ENCODE measurements at regions not wholly inside any gene's neighbourhood (a gene's known extent, or its start where the extent isn't known, plus 50 kb on each side); places are given as distances from the start of the nearest gene placed in this dataset.
"Not testable (repeated sequence)": the region's sequence is repeated elsewhere in the genome, so short reads cannot be mapped to it uniquely, and the experiment has no call there.

DNA sequence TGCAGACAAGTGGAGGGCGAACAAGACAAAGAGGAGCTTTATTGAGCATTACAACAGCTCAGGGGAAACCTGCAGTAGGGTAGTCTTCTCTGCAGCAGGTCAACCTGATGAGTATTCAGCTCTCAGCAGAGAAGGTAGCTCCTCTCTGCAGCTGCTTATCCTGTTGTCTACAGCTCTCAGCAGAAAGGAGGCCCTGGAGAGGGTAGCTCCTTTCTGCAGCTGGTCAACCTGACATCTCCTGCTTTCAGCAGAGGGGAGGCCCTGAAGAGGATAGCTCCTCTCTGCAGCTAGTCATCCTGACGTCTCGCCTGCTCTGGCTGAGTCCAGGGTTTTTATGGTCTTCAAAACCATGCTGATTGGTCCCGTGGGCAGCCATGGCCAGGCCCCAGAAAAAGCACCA is 113.6 kb downstream of the CD24 start:
- no peaks in the 10 kb centered on the region for H3K36me3 ChIP-seq (replicated peaks; ENCODE audit: insufficient read depth, low read depth)
- no peak overlapping the region for H3K4me3 ChIP-seq
- H4K20me1 ChIP-seq (ENCODE audit: insufficient read depth, poor library complexity, severe bottlenecking), result no peaks in the 10 kb centered on the region
- no peak for DNase-seq (ENCODE audit: low spot score)
- H3K27me3 ChIP-seq, result no peaks in the 10 kb centered on the region
- H3K9me3 ChIP-seq (ENCODE audit: low read depth), result no peaks in the 10 kb centered on the region
- H3K9me2 ChIP-seq (replicated peaks; ENCODE audit: insufficient read depth), result no peaks in the 10 kb centered on the region
- peaks cover 10% of the 10 kb centered on the region for H3K4me1 ChIP-seq (ENCODE audit: insufficient read depth)
- no peak overlapping the region for H3K27ac ChIP-seq
- H3K4me2 ChIP-seq, result no peak overlapping the region
- no peak overlapping the region for H2AFZ ChIP-seq
- TF ChIP-seq EZH2phosphoT487 (IDR thresholded peaks at IDR 0.05; ENCODE audit: low read depth, severe bottlenecking, unreplicated experiment) (no peak), EZH2 (IDR thresholded peaks at IDR 0.05; ENCODE audit: borderline replicate concordance) (no peak), CTCF (IDR thresholded peaks at IDR 0.05; ENCODE audit: poor library complexity) (no peak)
- no peaks in the 10 kb centered on the region for H3K79me2 ChIP-seq
- WGBS (ENCODE audit: low lambda C conversion rate, missing lambda C conversion rate), result 96% methylated on average over 4 of the region's 4 CpGs

- H4K20me1 ChIP-seq (ENCODE audit: insufficient read depth, poor library complexity, severe bottlenecking), result no peaks in the 10 kb centered on the region
- no peaks in the 10 kb centered on the region for H3K9me3 ChIP-seq (ENCODE audit: low read depth)
- no peaks in the 10 kb centered on the region for H3K9me2 ChIP-seq (replicated peaks; ENCODE audit: insufficient read depth)
- H3K27ac ChIP-seq, result peak overlapping the region; percentile 73
- H3K4me2 ChIP-seq, result peak overlapping the region; percentile 2
- no peaks in the 10 kb centered on the region for H3K36me3 ChIP-seq (replicated peaks; ENCODE audit: insufficient read depth, low read depth)
- TF ChIP-seq EZH2phosphoT487 (IDR thresholded peaks at IDR 0.05; ENCODE audit: low read depth, severe bottlenecking, unreplicated experiment) (no peak), EZH2 (IDR thresholded peaks at IDR 0.05; ENCODE audit: borderline replicate concordance) (no peak)
- peak; percentile 38 for DNase-seq (ENCODE audit: low spot score)
- peaks cover 10% of the 10 kb centered on the region for H3K4me1 ChIP-seq (ENCODE audit: insufficient read depth)
- H3K4me3 ChIP-seq, result no peak overlapping the region
- H3K79me2 ChIP-seq, result no peaks in the 10 kb centered on the region
- no peak overlapping the region for H2AFZ ChIP-seq
- no peaks in the 10 kb centered on the region for H3K27me3 ChIP-seq
- 50% methylated on average over 3 of the region's 3 CpGs for WGBS (ENCODE audit: low lambda C conversion rate, missing lambda C conversion rate)
Measured at GRCh38 chr6:106858653-106859092, 115.9 kb downstream of the CD24 start.

DNA sequence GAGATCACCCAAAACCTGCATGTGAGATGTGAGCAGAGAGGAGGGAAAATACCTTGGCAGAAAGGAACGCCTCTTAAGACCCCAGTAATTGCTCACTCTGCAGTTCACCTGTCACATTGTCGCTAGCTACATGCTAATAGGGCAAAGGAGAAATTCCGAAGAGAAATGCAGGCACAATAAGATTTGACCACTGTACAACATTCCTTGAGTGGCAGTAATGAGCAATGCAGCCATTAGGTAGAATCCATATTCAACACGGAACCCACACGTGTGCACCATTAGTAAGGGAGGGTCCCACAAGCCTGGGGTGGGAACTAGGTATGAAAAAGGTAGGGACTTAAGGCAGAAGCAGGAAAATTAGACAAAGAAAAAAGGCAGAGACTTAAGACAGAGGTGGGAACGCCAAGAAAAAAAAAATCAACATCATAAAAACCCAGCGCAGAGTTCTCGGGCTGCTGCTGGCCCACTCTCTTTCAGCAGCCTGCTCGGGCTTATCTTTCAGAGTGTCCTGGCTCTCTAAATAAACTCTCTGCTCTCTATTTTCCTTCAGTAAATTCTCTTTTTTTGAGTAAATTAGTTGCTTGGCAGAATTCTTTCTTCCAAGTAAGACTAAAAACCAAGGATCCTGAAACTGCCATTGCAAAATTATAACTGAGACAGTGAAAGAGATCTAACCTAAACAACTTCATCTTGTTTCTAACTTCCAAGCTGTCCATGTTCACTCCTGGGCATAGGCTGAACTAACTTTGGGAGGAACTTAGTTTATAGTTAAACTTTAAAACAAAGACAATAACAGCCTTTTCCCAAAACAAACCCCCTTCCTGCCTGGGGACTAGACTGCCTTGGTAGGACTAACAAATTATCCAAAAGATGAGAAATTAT is 116.5 kb downstream of the CD24 start:
- DNase-seq (ENCODE audit: low spot score), result no peak
- Histone ChIP-seq H4K20me1 (ENCODE audit: insufficient read depth, poor library complexity, severe bottlenecking) (no peaks in the 10 kb centered on the region), H3K9me2 (replicated peaks; ENCODE audit: insufficient read depth) (no peaks in the 10 kb centered on the region), H3K4me2 (peak overlapping the region; percentile 2), H3K27me3 (no peaks in the 10 kb centered on the region), H3K27ac (peak overlapping the region; percentile 73), H3K36me3 (replicated peaks; ENCODE audit: insufficient read depth, low read depth) (no peaks in the 10 kb centered on the region), H3K4me1 (ENCODE audit: insufficient read depth) (peaks cover 10% of the 10 kb centered on the region), H3K9me3 (ENCODE audit: low read depth) (no peaks in the 10 kb centered on the region), H3K4me3 (no peak overlapping the region), H2AFZ (peak overlapping the region; percentile 17), H3K79me2 (no peaks in the 10 kb centered on the region)
- 65% methylated on average over 9 of the region's 9 CpGs for WGBS (ENCODE audit: low lambda C conversion rate, missing lambda C conversion rate)
- TF ChIP-seq EZH2phosphoT487 (IDR thresholded peaks at IDR 0.05; ENCODE audit: low read depth, severe bottlenecking, unreplicated experiment), result no peak
- TF ChIP-seq EZH2 (IDR thresholded peaks at IDR 0.05; ENCODE audit: borderline replicate concordance), result no peak
- TF ChIP-seq CTCF (IDR thresholded peaks at IDR 0.05; ENCODE audit: poor library complexity), result no peak

DNA sequence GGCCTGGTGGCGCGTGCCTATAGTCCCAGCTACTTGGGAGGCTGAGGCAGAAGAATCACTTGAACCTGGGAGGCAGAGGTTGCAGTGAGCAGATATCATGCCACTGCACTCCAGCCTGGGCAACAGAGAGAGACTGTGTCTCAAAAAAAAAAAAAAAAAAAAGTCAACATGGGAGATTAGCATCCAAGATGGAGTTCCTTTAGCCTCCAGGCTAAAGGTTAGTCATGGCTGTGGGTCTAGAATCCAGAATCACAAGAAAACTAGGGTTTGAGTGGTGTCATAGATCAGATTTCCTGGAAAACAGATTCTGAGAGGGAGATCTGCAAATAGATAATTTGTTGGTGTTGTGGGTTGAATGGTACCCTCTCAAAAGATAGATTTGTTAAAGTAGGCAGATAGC is 117.2 kb downstream of the CD24 start:
- H4K20me1 ChIP-seq (ENCODE audit: insufficient read depth, poor library complexity, severe bottlenecking); H2AFZ ChIP-seq; H3K4me2 ChIP-seq; H3K36me3 ChIP-seq (replicated peaks; ENCODE audit: insufficient read depth, low read depth); H3K4me1 ChIP-seq (ENCODE audit: insufficient read depth); H3K9me3 ChIP-seq (ENCODE audit: low read depth); H3K27me3 ChIP-seq; H3K4me3 ChIP-seq; DNase-seq (ENCODE audit: low spot score); H3K79me2 ChIP-seq; H3K9me2 ChIP-seq (replicated peaks; ENCODE audit: insufficient read depth): not testable (repeated sequence)
- WGBS (ENCODE audit: low lambda C conversion rate, missing lambda C conversion rate), result 100% methylated on average over 2 of the region's 2 CpGs
- peak overlapping the region; percentile 73 for H3K27ac ChIP-seq
